Loucy (cell line): ENCODE measurements at regions not wholly inside any gene's neighbourhood (a gene's known extent, or its start where the extent isn't known, plus 50 kb on each side); places are given as distances from the start of the nearest gene placed in this dataset.
"Not testable (repeated sequence)": the region's sequence is repeated elsewhere in the genome, so short reads cannot be mapped to it uniquely, and the experiment has no call there.

ENCODE experiments used
- H2AFZ ChIP-seq: fragments of 200-600 bp; sonication (generic); 2 replicates; pipeline ENCODE4 v1.6.0; 2016; ENCODE audit warnings: antibody characterized with exemption, mild to moderate bottlenecking, low read length, moderate library complexity
- H3F3A ChIP-seq: fragments of 200-600 bp; 2 replicates; pipeline ENCODE4 v1.6.0; 2016; ENCODE audit warnings: antibody characterized with exemption, low read depth, mild to moderate bottlenecking
- H3K27me3 ChIP-seq: fragments of 200-600 bp; sonication (generic); 2 replicates; pipeline ENCODE4 v1.6.1; 2014; ENCODE audit warnings: low read length, mild to moderate bottlenecking; ENCODE audit not compliant: insufficient read depth, poor library complexity, severe bottlenecking
- H3K36me3 ChIP-seq: fragments of 200-600 bp; sonication (generic); 2 replicates; pipeline ENCODE4 v1.6.1; 2016; ENCODE audit warnings: low read length; ENCODE audit not compliant: insufficient read depth
- H3K4me1 ChIP-seq: fragments of 200-600 bp; sonication (generic); 2 replicates; pipeline ENCODE4 v1.5.1; 2014; ENCODE audit warnings: low read length, mild to moderate bottlenecking; ENCODE audit not compliant: insufficient read depth, poor library complexity, severe bottlenecking
- H3K4me2 ChIP-seq: fragments of 200-600 bp; sonication (generic); 2 replicates; pipeline ENCODE4 v1.6.0; 2014; ENCODE audit warnings: antibody characterized with exemption, low read length, low read depth, mild to moderate bottlenecking; ENCODE audit not compliant: poor library complexity, severe bottlenecking
- H3K4me3 ChIP-seq: fragments of 200-600 bp; sonication (generic); 2 replicates; pipeline ENCODE4 v1.5.1; 2014; ENCODE audit warnings: low read length, mild to moderate bottlenecking, mixed read lengths; ENCODE audit not compliant: poor library complexity, severe bottlenecking
- H3K79me2 ChIP-seq: fragments of 200-600 bp; sonication (generic); 2 replicates; pipeline ENCODE4 v1.6.1; 2014; ENCODE audit warnings: low read length; ENCODE audit not compliant: insufficient read depth
- H3K9ac ChIP-seq: fragments of 200-600 bp; sonication (generic); 2 replicates; pipeline ENCODE4 v1.6.0; 2014; ENCODE audit warnings: mild to moderate bottlenecking, low read depth, low read length, moderate library complexity; ENCODE audit not compliant: poor library complexity, severe bottlenecking
- H3K9me2 ChIP-seq: fragments of 200-600 bp; sonication (generic); replicated peaks from 2 replicates; pipeline ENCODE4 v1.6.1; 2016; ENCODE audit warnings: low read depth, low read length, mixed read lengths
- H3K9me3 ChIP-seq: fragments of 200-600 bp; sonication (generic); 2 replicates; pipeline ENCODE4 v1.6.1; 2014; ENCODE audit warnings: mild to moderate bottlenecking, antibody characterized with exemption, low read length, low read depth; ENCODE audit not compliant: insufficient read depth
- H4K20me1 ChIP-seq: fragments of 200-600 bp; sonication (generic); 2 replicates; pipeline ENCODE4 v1.6.0; 2014; ENCODE audit warnings: antibody characterized with exemption, low read length, mild to moderate bottlenecking; ENCODE audit not compliant: insufficient read depth, poor library complexity, severe bottlenecking
- CTCF ChIP-seq: fragments of 200-600 bp; sonication (generic); conservative IDR thresholded peaks from 2 replicates; pipeline ENCODE4 v1.5.1; 2014; ENCODE audit warnings: mild to moderate bottlenecking, antibody characterized with exemption, low read length
- EZH2phosphoT487 ChIP-seq: fragments of 200-600 bp; IDR thresholded peaks from 2 replicates; pipeline ENCODE4 v1.6.1; 2018; ENCODE audit warnings: antibody characterized with exemption, mild to moderate bottlenecking, moderate library complexity, borderline replicate concordance

GRCh38 chr9:90188656-90189055, 454.0 kb downstream of the DIRAS2 start:
- H3K79me2 ChIP-seq = no peaks in the 10 kb centered on the region
- peaks cover 6% of the 10 kb centered on the region; the same call in 1 of the 2 replicates for H3K9me3 ChIP-seq
- no peak overlapping the region for H2AFZ ChIP-seq
- peaks cover 10% of the 10 kb centered on the region for H3K4me1 ChIP-seq
- no peaks in the 10 kb centered on the region for H3F3A ChIP-seq
- H3K9me2 ChIP-seq = no peaks in the 10 kb centered on the region
- H3K9ac ChIP-seq = no peak overlapping the region
- H3K4me2 ChIP-seq = peak overlapping the region; percentile 34
- H3K36me3 ChIP-seq = no peaks in the 10 kb centered on the region
- TF ChIP-seq EZH2phosphoT487 (no peak), CTCF (no peak)
- H3K27me3 ChIP-seq = no peaks in the 10 kb centered on the region
- no peak overlapping the region for H3K4me3 ChIP-seq
- no peaks in the 10 kb centered on the region for H4K20me1 ChIP-seq

GRCh38 chr9:90189306-90189705, 453.3 kb downstream of the DIRAS2 start:
- H3K4me2 ChIP-seq = peak overlapping the region; percentile 34
- H2AFZ ChIP-seq = no peak overlapping the region

GRCh38 chr9:90192465-90192864, 450.2 kb downstream of the DIRAS2 start:
- H3K4me2 ChIP-seq, H3K4me1 ChIP-seq, H3K9me3 ChIP-seq, H3K79me2 ChIP-seq, H3K9ac ChIP-seq, H3K36me3 ChIP-seq, H2AFZ ChIP-seq, H3K27me3 ChIP-seq, H4K20me1 ChIP-seq, H3F3A ChIP-seq, H3K4me3 ChIP-seq, H3K9me2 ChIP-seq: not testable (repeated sequence)

More at GRCh38 chr9:90189306-90189705, 453.3 kb downstream of the DIRAS2 start:
- Histone ChIP-seq H3K36me3 (no peaks in the 10 kb centered on the region), H3F3A (no peaks in the 10 kb centered on the region), H3K4me1 (peaks cover 10% of the 10 kb centered on the region), H3K79me2 (no peaks in the 10 kb centered on the region), H3K9ac (no peak overlapping the region), H3K4me3 (no peak overlapping the region), H3K9me3 (peaks cover 6% of the 10 kb centered on the region; the same call in 1 of the 2 replicates), H4K20me1 (no peaks in the 10 kb centered on the region), H3K27me3 (no peaks in the 10 kb centered on the region), H3K9me2 (no peaks in the 10 kb centered on the region)
- TF ChIP-seq EZH2phosphoT487 = no peak
- TF ChIP-seq CTCF = no peak

GRCh38 chr9:90198956-90199355, 443.7 kb downstream of the DIRAS2 start:
- no peak overlapping the region for H3K4me2 ChIP-seq
- H3K4me3 ChIP-seq = no peak overlapping the region
- H3F3A ChIP-seq = no peaks in the 10 kb centered on the region
- no peak overlapping the region for H3K9ac ChIP-seq
- H3K9me2 ChIP-seq = no peaks in the 10 kb centered on the region
- no peaks in the 10 kb centered on the region for H3K36me3 ChIP-seq
- H3K27me3 ChIP-seq = no peaks in the 10 kb centered on the region
- no peaks in the 10 kb centered on the region for H4K20me1 ChIP-seq
- H3K79me2 ChIP-seq = no peaks in the 10 kb centered on the region
- H3K4me1 ChIP-seq = no peaks in the 10 kb centered on the region
- TF ChIP-seq CTCF (no peak), EZH2phosphoT487 (no peak)
- H2AFZ ChIP-seq = no peak overlapping the region
- no peaks in the 10 kb centered on the region for H3K9me3 ChIP-seq
